Fibroblast of gingiva (primary cell): ENCODE measurements at regions not wholly inside any gene's neighbourhood (a gene's known extent, or its start where the extent isn't known, plus 50 kb on each side); places are given as distances from the start of the nearest gene placed in this dataset.
"Not testable (repeated sequence)": the region's sequence is repeated elsewhere in the genome, so short reads cannot be mapped to it uniquely, and the experiment has no call there.

Experiments used
- DNase-seq: peaks from one replicate; pipeline ENCODE4 v3.0.0-alpha.2; 2011; ENCODE audit warnings: low read depth

DNA sequence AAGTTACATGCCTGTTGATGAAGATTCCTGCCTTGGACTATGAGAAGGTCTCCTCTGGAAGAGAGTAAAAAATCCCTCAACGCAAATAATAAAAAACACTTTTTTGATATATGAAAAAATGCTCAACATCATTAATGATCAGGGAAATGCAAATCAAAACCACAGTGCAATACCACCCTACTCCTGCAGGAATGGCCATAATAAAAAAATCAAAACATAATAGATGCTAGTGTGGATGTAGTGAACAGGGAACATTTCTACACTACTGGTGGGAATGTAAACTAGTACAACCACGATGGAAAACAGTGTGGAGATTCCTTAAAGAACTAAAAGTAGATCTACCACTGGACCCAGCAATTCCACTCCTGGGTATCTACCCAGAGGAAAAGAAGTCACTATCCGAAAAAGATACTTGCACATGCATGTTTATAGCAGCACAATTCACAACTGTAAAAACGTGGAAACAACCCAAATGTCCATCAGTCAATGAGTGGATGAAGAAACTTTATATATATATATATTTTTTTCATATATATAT, 352.1 kb downstream of the SOX9 start:
- not testable (repeated sequence) for DNase-seq

DNA sequence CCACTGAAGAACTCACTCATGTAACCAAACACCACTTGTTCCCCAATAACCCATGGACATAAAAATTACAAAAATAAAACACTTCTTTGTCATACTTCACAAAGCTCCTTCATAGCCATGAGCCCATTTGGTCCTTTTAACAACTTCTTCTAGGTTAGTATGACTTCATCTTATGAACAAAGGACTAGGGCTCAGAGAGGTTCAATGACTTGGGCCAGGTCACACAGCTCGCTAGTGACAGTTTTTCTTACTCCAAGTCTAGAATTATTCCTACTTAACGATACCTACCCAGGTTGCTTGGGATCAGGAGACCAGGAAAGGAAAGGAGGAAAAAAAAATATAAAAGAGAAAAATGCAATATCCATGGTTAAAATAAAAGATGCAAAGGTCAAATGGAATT, 353.4 kb downstream of the SOX9 start:
- no peak for DNase-seq

DNA sequence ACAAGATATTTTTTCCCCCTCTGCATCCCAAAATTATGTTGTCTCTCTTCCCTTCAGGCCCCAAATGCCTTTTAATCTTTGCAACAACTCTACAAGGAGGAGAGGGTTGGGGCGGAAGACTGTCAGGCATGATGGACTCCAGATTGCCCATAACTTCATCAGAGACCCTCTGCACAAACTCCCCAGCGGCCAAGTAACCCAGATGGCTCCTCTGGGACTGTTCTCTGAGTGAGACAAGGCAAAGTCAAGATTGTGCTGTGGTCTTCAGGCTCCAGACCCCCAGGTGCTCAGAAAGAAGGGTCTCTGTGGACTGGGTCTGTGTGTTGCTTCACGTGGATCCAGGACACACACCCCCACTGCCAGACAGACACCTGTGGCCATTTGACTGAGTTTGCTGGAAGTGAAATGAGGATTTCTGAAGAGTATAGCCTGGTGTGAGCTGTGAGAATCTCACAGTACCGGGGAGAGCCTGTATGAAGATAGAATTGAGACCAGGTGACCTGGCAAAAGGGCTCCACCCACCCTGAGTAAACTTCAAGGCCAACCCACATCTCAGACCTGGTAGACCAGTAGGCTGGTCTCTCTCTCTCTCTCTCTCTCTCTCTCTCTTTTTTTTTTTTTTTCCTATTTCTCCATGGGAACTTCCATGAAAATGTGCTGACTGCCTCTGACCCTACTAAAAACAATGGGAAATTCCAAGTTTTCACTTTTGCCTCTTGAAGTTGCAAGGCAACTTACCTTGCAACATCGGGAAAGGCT, 354.1 kb downstream of the SOX9 start:
- DNase-seq = no peak

DNA sequence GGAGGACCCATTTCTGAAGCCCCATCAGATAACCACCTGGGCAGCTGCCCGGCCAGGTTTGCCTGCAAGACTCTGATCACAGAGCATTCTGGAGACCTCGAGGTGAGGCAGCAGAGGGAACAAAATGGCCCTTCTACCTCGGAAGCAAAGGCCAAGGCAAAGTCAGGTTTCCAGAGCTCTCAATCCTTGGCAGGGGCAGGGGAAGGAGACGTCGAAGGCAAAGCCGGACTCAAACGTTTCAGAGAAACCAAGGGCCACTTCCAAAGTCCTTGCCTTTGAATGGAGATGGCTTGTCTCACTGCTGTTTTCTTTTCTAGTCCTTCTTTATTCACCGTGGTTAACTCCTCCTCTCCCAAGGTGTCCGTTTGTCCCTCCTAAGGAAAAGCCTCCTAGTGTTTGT, 355.3 kb downstream of the SOX9 start:
- DNase-seq = no peak

DNA sequence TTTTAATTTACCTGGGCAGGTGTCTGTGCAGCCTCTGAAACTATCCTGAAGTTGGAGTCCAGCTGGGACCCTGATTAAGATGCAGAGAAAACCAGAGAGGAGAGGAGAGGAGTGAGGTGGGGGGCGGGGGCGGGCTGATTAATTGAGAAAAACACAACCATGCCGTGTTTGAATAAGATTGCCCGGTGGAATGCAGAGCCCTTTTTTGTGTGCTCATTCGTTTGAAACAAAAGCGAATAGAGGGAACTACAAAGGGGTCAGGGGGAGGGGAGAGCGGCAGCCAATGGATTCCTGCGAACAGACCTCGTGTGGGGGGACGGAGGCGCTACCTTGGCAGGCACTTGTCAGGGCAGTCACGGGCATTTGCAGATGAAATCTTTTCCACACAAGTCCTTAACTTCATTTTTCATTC, 355.8 kb downstream of the SOX9 start:
- DNase-seq = no peak

DNA sequence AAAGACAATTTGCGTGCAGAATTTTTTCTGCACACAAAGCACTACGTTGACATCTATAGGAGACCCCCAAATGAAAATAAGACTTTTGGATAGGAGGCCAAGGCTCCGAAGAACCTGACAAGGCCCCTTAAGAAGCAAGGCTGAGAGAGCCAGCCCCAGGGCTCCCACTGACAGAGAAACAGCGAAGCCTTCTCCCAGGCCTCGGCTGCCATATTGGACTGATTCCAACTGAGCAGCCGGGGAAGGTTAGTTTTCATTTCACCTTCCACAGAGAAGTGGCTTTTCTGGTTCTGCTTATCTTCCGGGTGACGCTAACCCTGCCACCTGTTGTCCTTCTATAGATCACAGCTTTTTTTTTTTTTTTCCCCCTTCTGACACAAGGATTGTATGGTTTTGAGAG, 356.7 kb downstream of the SOX9 start:
- no peak for DNase-seq

DNA sequence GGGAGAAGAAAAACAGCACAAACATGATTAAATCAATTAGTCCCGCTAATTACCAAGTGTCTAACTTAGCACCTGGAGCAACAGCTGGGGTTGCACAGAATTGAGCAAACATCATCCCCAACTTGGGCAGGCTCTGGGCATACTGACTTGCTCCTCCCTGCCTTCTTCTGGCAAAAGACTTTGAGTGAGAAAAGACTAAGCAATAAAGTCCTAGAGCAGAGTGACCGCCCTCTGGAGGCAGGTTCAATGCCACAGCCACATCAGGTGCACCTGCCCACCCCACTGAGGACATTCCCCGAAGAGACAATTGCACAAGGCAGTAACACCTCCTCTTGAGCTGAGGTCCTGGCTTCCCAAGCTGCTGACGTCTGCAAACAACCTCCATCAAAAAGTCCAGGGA, 358.3 kb downstream of the SOX9 start:
- DNase-seq = no peak

DNA sequence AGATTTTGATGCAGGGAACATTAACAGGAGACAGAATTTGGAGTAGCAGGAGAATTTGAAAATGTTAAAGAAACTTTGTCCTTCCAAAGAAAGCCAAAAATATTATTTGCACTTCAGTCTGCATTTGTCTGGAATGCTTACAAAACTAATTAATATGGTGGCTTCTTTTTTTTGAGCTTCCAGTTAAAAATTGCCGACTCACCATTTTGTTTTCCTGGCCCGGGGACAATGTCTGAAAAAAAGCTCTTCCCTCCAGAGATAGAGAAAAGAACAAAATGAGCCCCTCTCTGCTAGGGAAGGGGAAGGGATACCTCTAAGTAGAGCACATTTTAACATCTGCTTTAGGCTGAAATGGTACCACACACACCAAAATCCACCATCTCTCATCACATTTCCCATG, 360.8 kb downstream of the SOX9 start:
- no peak for DNase-seq

DNA sequence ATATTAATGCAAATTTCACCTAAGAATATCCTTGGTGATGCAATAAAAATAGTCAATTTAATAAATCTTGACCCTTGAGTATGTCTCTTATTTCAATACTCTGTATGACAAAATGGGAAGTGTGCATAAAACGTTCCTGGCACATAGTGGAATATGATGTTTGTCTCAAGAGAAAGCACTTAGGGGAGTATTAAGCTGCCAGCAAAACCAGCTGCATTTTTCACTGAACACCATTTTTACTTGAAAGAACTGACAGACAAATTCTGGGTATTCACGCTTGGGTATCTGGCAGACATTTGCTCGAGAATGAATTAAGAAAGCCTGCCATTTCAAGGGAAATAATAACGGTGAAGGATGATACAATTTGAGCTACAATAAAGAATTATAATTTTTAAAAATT, 364.8 kb downstream of the SOX9 start:
- no peak for DNase-seq

DNA sequence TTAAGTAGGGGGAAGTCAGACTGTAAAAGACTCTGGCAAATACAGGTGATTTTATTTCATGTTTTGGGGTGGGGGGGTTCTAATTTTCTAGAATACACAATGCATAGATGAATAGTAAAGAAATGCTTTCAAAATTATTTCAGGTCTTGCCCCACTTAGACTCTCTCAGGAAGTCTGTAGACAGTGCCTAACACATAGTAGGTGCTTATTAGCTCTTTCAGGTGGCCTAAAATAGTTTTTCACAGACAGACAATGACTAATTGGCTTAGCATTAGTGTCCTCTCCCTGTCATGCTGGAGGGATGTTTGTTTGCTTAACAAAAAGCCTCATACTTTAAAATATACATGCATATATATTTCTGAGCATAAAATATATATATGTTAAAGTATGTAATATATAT, 366.0 kb downstream of the SOX9 start:
- DNase-seq = no peak

DNA sequence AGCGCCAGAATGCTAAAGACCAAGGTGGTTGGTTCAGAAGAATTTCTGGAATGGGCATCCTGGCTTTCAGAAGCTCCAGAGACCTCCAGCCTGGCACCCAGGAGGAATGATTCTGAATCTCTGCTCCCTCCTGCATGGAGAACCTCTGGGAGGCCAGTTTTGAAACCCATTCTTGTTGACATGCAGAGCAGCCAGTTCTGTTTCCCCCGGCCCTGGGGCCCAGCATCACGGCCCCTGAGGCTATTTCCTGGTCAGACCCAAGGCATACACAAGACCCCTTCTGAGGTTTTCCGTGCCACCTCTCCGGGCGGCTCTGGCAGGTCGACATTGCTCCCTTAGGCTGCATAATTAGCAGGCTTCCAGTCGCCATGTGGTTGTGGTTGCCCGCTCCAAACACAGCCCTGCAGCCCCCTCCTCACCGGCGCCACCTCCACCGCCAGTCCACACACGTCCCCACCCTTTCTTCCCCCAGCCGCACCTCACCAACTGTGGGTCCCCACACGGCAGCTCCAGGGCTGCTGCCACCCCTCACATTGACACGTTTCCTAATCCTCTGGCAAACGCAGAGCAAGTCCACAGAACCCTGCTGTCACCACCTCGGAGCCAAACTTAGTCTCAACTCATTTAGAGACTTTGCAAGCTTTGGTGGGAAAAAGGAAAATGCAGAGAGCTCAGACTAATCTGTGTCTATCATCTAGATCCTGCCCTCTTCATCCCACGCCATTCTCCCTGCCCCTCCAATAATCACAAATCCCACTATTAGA, 367.1 kb downstream of the SOX9 start:
- DNase-seq = no peak

DNA sequence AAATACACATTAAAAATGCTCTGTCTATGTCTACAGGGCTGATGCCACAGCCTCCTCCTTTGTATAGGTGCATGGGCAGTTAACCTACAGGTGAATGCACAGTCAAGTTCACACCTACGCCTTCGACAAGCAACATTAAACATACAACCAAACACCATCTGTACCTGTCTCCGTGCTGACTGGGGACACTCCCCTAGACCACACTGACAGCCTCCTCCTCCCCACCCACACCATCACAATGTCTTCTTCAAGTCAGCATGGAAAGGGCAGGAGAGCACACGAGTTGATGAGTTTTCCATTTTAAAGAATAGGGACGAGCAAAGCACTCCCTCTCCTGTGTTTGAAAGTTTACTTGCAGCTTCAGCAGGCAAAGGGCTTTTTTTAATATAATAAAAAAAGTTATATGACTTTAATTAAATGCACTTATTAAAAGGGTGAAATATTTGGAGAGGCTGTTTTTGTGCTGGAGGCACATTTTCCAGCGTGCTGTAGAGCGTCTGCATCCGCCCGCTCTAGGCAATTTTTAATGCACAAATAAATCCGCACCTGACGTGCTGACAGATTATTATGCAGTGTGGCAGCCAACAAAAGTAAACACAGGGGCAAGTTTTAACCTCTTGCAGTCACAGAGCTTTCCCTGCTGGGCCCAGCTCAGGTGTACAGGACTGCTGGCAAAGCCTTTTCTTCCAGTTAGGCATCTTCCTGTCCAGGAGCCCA, 367.9 kb downstream of the SOX9 start:
- DNase-seq = no peak

DNA sequence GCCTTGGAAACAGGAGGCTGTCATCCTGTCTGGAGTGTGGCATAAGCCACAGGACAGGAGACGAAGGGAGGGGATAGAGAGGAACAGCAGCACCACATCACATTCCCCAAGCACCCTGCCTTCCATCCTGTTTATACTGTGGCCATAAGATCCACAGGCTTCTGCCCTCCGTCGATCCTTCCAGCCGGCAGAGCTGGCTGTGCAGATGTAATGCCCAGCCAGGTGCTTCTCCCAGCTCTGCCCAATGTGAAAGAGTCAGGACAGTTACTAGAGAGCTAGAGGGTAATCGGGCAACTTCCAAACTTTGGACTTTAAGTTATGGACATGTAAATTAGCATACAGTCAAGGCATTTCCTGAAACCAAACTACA, 368.4 kb downstream of the SOX9 start:
- no peak for DNase-seq

DNA sequence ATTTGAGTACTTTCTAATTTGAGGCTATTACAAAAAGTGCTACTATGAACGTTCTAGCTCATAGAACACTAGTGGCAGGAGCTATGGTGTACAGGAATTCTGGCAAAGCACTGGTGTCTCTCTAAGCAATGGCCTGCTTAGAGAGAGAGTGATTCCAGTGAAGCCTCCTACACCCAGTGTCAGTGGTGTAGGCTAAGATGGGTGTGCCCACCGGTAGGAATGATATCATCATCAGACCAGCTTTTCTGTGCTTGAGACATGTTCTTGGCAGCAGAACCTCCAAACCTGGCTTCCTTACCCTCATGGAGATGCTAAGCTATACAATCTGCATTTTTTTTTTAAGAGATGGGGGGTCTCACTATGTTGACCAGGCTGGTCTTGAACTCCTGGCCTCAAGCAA, 370.3 kb downstream of the SOX9 start:
- DNase-seq = no peak

DNA sequence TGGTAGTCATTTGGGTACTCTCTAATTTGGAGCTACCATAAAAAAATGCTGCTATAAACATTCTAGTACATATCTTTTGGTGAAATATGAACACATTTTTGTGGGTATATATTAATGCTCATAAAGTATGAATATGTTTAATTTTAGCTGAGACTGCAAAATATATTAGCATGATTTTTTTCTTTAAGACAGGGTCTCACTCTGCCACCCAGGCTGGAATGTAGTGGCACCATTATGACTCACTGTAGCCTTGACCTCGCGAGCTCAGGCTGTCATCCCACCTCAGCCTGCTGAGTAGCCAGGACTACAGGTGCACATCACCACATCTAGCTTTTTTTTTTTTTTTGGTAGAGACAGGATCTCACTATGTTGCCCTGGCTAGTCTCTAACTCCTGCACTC, 371.7 kb downstream of the SOX9 start:
- no peak for DNase-seq

DNA sequence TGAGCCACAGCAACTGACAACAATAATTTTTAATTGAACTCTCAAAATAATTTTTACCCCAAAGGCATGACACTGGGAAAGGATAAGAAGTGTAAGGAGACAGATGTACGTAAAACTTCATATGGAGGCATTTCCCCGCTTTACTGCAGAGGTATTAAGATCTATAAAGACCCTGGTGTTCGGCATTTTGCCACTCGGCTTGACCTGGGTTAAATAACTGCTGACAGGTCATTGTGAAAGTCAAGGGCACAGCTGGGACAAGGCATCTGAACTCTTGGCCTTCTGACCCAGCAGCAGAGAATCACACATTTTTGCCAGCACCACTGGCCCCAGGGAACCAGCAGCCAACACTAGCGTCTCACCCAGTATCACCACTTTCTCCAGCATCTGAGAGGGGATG, 372.1 kb downstream of the SOX9 start:
- no peak for DNase-seq

DNA sequence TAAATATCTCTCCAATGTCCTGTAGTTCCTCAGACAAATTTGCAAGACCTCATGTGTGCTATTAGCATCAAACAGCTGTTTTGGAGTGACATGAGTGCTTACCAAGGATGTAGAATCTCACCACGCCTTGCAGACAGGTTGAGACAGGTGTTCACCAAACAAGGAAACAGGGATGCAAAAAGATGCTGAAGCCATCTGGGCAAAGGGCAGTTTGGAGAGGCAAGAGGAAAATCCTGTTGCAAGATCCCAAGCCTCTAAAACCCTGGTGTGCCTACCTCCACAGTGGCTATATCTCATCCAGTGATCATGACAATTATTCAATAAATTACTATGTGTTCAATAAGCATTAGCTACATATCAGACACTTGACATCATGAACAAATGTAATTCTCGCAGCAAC, 373.7 kb downstream of the SOX9 start:
- no peak for DNase-seq

DNA sequence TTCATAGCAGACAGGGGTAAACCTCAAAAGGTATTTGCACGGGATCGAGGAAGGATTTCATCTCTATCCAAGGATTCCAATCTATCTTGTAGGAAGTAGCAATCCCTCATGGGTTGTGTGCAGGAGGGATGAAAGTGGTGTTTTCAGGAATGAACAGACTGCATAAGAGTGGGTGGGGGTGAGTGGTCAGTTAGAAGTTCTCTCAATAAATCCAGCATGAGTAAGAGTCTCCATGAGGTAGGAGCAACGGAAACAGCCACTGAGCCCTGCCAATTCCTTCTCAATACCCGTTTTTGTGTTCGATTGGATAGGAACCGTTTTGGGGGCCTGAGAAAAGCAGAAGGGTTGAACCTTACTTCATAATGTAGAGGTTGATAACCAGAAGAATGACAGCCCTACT, 375.6 kb downstream of the SOX9 start:
- no peak for DNase-seq

DNA sequence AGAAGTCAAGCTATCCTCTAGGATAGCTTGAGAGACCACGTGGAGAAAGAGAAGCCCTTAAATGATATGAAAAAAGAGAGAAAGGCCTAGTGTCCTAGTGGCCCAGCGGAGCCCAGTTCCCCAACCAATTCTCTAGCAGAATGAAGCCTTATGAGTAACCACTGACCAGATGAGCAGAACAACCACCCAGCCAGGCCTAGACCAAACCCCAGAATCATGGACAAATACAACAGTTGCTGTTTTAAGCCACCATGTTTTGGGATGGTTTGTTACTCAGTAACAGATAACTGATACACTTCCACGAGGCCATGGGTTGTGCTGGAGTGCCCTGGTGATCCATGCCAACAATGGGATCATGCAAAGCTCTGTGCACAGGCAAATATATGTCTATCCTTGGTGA, 377.1 kb downstream of the SOX9 start:
- no peak for DNase-seq

DNA sequence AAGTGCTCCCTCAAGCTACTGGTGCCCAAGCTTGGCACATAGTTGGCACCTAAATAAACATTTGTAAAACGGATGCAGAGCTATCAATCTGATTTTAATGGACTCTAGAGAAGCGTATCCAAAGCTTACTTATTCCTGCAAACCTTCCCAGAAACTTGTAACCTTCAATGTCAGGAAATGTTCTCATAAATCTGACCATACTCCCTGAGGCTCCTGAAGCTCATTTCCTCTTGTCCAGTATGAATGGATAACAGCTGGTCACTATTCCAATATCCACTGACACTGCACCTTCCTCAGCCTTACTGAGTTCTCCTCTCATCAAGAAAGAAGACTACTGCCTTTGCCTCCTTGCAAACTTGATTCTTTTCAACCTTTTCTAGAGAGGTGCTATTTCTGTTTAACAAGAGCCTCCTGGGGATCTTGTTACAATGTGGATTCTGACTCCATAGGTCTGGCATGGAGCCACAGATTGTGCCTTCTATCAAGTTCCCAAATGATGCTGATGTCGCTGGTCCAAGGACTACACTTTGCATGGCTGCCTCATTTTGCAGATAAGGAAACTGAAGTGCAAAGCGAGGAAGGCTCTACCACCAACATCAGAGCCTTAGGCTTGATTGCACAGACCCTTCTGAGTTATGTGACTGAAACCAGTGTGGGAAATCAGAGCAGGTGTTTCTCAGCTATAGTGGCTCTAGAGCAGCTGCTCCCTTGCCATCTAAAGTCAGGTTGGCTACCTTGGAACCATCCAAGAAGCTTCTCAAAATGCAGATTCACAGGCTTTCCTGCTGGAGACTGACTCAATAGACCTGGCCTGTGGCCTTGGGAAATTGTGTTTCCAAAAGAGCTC, 377.8 kb downstream of the SOX9 start:
- no peak for DNase-seq

DNA sequence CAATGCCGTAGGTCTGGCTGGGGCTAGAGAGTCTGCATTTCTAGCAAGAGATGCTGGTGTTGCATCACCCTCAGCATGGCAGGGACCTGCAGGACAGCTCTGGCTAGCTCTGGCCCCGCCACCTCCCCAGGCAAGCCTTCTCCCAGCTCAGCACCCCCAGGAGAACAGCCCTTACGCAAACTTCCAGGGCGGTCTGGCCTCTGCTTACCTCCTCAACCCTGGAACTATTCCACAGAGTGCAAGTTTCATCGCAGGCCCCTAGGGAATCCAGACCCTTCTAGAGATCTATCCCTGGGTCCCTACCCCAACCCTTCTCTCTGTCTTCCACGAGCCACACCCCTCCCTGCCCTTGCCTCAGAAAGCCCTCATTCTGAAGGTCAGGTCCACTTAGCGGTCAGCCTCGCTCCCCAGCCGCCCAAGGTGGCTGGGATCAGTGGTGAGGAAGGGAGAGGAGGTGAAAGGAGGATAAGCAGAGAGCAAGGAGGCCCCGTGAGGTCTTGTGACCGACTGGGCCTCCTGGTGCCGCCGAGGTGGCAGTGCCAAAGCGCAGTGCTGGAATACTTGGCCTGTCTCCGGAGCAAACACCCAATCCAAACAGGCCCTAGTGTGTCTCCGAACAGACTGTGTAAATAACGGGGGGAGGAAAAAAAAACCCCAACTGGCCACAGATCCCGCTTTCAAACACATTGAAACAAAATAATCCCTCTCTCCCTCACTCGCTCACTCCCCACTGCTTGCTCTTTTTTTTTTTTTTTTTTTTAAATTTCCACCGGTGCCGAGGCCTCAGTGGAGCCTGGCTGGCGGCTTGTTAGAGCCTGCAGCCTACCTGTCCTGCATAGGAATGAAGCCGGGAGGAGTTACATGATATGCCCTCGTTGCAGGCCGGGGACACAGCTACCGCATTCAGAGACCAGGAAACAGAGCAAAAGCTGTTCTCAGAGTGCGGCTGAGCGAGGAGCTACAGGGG, 380.9 kb downstream of the SOX9 start:
- DNase-seq = no peak
